HUES6 (cell line): ENCODE measurements at regions not wholly inside any gene's neighbourhood (a gene's known extent, or its start where the extent isn't known, plus 50 kb on each side); places are given as distances from the start of the nearest gene placed in this dataset.

ENCODE experiments used
- H3K27ac ChIP-seq: 2 replicates; pipeline ENCODE4 v1.7.0; 2013; ENCODE audit warnings: low read depth, mild to moderate bottlenecking, low read length, inconsistent platforms
- H3K27me3 ChIP-seq: 2 replicates; pipeline ENCODE4 v1.6.1; 2013; ENCODE audit warnings: low read length; ENCODE audit not compliant: control insufficient read depth, insufficient read depth
- H3K36me3 ChIP-seq: 2 replicates; pipeline ENCODE4 v1.6.1; 2013; ENCODE audit warnings: low read length; ENCODE audit not compliant: control insufficient read depth, insufficient read depth
- H3K4me1 ChIP-seq: 2 replicates; pipeline ENCODE4 v1.6.1; 2013; ENCODE audit warnings: low read length; ENCODE audit not compliant: control insufficient read depth, insufficient read depth
- H3K4me3 ChIP-seq: 2 replicates; pipeline ENCODE4 v1.5.1; 2013; ENCODE audit warnings: low read depth, low read length
- H3K9ac ChIP-seq: one replicate; pipeline ENCODE4 v1.6.1; 2013; ENCODE audit warnings: mild to moderate bottlenecking, low read length
- H3K9me3 ChIP-seq: 2 replicates; pipeline ENCODE4 v1.6.1; 2013; ENCODE audit warnings: low read depth, low read length; ENCODE audit not compliant: control insufficient read depth, insufficient read depth

DNA sequence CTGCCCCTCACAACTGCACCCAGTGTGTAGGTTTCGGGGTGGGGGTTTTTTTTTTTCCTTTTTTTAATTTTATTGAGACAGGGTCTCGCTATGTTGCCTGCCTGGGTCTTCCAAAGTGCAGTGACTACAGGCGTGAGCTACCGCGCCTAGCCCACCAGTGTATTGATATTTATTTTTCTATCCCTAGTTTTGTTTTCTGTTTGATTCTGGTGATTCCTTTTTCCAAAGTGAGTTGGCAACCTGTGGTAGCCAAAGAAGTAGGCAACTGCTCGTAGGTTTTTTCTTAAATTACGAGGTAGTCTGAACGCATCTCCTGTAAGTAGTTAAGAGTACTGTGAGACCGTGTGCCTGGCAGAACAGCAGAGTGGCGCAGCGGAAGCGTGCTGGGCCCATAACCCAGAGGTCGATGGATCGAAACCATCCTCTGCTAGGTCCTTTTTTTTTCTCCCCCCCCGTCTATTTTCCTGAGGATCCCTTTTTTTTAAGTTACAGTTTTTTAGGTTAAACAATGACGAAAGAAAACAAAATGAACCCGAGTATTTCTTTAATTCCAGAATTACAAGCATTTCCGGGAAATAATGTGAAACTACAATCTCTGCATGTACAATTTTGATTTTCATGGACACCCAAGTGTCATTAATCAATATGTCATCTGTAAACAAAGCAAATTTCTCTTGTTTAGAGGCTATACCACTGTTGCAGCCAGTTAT is 78.7 kb upstream of the BTN3A2 start:
- Histone ChIP-seq H3K9ac (peak overlapping the region; percentile 96), H3K27me3 (no peaks in the 10 kb centered on the region), H3K4me3 (peak overlapping the region; percentile 64), H3K4me1 (no peaks in the 10 kb centered on the region), H3K9me3 (peaks cover 8% of the 10 kb centered on the region), H3K36me3 (no peaks in the 10 kb centered on the region), H3K27ac (peak overlapping the region; percentile 88)

DNA sequence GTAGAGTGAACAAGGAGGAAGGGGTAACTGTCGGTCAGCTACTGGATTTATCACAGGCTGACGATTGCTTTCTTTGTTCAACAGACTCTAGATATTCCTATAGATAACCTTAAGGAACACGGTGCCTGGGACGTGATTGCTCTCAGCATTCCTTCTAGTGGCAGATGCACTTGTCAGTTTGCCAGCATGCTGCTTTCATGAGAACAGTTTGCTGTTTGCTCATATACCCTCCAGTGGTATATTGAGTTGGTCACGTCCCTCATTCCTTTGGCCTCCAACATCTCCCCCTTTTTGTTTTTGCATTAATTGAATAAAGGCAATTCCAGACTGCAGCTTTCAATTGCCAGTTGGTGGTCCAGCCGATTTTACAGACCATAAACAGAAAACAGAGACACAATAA is 76.8 kb upstream of the BTN3A2 start:
- H3K9ac ChIP-seq, result no peak overlapping the region
- H3K9me3 ChIP-seq, result peaks cover 8% of the 10 kb centered on the region
- no peak overlapping the region for H3K4me3 ChIP-seq
- no peaks in the 10 kb centered on the region for H3K27me3 ChIP-seq
- no peak overlapping the region for H3K27ac ChIP-seq
- H3K4me1 ChIP-seq, result no peaks in the 10 kb centered on the region
- no peaks in the 10 kb centered on the region for H3K36me3 ChIP-seq

DNA sequence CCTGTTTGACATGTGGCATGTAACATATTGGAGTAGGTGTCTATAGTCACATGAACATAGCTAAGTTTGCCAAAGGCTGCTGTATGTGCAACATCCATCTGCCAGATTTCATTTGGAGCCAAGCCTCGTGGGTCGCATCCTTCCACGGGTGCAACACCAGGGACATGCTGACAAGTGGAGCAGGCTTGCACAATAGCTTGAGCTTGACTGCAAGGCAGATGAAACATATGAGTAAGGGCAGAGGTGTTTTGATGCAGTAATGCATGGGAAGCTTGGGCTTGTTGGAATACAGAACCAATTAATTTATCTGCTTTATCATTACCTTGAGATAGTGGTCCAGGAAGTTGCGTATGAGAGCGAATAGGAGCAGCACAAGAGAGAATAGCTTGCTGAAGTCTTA is 74.1 kb upstream of the BTN3A2 start:
- Histone ChIP-seq H3K27me3 (no peaks in the 10 kb centered on the region), H3K9ac (no peak overlapping the region), H3K27ac (no peak overlapping the region), H3K4me3 (no peak overlapping the region), H3K4me1 (no peaks in the 10 kb centered on the region), H3K36me3 (no peaks in the 10 kb centered on the region), H3K9me3 (peaks cover 8% of the 10 kb centered on the region)

DNA sequence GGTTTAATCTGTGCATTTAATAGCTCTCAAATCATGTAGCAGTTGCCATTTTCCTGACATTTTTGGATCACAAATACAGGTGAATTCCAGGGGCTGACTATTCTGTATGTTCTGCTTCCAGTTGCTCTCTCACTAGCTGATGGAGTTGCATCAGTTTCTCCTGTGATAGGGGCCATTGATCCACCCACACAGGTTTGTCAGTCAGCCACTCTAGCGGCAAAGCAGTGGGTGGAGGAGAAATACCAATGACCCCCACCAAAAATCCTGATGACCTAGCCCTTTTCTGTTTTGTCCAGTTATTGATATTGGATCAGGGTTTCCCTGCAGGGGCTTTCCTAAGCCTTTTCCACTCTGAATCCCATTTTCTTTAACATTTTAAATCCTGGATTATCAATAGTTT is 72.3 kb upstream of the BTN3A2 start:
- no peak overlapping the region for H3K9ac ChIP-seq
- H3K4me1 ChIP-seq, result no peaks in the 10 kb centered on the region
- no peak overlapping the region for H3K4me3 ChIP-seq
- H3K27me3 ChIP-seq, result no peaks in the 10 kb centered on the region
- no peak overlapping the region for H3K27ac ChIP-seq
- H3K9me3 ChIP-seq, result peaks cover 5% of the 10 kb centered on the region
- H3K36me3 ChIP-seq, result no peaks in the 10 kb centered on the region

DNA sequence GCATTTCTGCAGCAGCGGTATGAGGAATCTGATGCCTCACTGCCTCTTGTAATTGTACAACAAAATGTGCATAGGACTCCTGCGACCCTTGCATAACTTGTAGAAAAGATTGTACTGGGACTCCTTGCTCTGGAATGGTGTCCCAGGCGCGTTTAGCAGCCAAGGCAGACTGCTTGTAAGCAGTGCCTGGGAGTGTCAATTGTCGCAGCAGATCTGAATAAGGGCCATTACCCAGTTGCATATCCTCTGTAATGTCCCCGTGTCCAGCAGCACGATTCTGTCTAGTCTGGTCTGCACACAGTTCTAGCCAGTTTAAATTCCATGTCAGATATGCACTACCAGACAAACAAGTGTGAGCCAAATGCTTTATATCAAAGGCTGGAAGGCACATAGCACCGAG is 70.7 kb upstream of the BTN3A2 start:
- Histone ChIP-seq H3K27ac (no peak overlapping the region), H3K9me3 (no peaks in the 10 kb centered on the region), H3K27me3 (no peaks in the 10 kb centered on the region), H3K4me1 (peaks cover 2% of the 10 kb centered on the region; the same call in 1 of the 2 replicates), H3K36me3 (no peaks in the 10 kb centered on the region), H3K4me3 (no peak overlapping the region), H3K9ac (no peak overlapping the region)

DNA sequence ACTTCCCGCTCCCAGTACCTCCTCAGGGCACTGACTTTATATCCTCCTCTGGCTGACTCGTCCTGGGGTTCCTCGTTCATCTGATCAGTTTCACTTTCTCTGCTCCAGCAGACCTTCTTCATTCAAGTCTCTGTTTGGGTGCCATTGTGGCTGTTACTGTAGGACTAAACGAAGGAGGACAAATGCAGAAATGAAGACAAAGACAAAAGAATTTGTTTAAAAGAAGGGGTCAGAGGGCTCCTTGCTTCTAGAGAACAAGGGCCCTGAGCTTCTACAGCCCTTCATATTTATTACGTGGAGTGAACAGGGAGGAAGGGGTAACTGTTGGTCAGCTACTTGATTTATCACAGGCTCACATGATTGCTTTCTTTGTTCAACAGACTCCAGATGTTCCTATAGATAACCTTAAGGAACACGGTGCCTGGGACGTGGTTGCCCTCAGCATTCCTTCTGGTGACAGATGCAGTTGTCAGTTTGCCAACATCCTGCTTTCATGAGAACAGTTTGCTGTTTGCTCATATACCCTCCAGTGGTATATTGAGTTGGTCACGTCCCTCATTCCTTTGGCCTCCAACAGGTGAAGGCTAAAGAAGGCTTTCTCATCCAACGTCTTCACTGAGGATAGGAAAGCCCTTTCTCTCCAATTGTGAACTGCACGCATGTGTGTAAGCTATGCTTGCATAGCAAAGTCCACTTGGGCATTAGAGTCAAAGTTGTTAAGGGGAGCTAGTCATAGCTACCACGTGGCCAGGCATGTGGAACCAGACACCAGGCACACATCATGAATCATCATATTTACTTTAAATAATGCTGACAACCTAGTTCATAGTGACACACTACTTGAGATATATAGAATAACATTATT is 69.1 kb upstream of the BTN3A2 start:
- Histone ChIP-seq H3K9ac (no peak overlapping the region), H3K27me3 (no peaks in the 10 kb centered on the region), H3K9me3 (no peaks in the 10 kb centered on the region), H3K36me3 (no peaks in the 10 kb centered on the region), H3K4me3 (no peak overlapping the region), H3K27ac (no peak overlapping the region), H3K4me1 (peaks cover 2% of the 10 kb centered on the region; the same call in 1 of the 2 replicates)

DNA sequence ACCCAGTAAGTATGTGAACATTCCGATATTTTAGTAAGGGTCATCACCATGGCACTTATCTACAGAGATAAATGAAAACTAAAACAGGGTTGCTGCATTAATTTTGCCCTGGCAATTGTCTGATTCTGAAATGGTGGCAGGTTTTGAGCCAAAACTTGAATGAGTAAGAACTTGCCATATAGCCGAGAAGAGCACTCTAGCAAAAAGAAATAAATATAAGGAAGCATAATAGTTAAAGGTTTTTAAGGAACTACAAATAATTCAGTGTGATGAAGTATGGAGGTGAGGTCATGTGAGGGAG is 68.5 kb upstream of the BTN3A2 start:
- H3K27ac ChIP-seq, result no peak overlapping the region

DNA sequence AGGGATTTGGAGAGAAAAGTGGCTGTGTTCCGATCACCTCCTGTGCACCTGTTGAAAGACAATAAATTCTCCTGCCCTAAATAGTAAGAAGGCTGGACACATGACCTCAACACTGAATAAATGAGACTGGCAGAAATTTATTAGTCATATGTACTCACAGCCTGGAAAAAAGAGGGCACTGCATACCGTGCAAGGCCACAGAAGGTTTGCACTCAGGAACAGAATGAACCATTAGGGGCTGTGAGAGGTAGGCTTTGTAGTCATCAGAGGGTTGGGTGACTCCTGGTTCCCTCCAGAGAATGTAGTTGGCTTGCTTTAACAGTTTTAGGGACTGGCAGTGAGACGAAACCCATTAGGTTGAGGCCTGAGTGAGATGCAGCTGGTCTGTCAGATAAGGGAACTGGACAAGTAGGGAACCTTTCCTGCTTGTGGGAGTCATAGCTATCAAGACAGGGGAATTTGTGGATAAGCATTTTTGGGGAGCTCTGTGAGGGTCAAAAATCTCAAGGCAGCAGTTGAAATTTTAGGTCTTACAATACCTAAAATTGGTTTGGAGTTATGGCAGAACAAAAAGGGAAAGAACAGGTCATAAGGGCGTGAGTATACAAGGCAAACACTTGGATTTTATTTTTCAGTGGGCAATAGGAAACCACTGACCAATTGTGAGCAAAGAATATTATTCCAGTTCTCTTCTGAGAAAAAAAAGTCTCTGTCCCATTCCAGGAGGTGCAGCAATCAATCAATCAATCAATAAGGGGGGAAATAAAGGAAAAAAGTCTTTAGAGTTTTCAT is 67.9 kb upstream of the BTN3A2 start:
- Histone ChIP-seq H3K36me3 (no peaks in the 10 kb centered on the region), H3K4me1 (peaks cover 2% of the 10 kb centered on the region; the same call in 1 of the 2 replicates), H3K4me3 (no peak overlapping the region), H3K9ac (no peak overlapping the region), H3K9me3 (no peaks in the 10 kb centered on the region), H3K27ac (no peak overlapping the region), H3K27me3 (no peaks in the 10 kb centered on the region)

More for the DNA sequence above, 68.5 kb upstream of the BTN3A2 start:
- Histone ChIP-seq H3K36me3 (no peaks in the 10 kb centered on the region), H3K9me3 (no peaks in the 10 kb centered on the region), H3K9ac (no peak overlapping the region), H3K4me1 (peaks cover 2% of the 10 kb centered on the region; the same call in 1 of the 2 replicates), H3K27me3 (no peaks in the 10 kb centered on the region), H3K4me3 (no peak overlapping the region)

DNA sequence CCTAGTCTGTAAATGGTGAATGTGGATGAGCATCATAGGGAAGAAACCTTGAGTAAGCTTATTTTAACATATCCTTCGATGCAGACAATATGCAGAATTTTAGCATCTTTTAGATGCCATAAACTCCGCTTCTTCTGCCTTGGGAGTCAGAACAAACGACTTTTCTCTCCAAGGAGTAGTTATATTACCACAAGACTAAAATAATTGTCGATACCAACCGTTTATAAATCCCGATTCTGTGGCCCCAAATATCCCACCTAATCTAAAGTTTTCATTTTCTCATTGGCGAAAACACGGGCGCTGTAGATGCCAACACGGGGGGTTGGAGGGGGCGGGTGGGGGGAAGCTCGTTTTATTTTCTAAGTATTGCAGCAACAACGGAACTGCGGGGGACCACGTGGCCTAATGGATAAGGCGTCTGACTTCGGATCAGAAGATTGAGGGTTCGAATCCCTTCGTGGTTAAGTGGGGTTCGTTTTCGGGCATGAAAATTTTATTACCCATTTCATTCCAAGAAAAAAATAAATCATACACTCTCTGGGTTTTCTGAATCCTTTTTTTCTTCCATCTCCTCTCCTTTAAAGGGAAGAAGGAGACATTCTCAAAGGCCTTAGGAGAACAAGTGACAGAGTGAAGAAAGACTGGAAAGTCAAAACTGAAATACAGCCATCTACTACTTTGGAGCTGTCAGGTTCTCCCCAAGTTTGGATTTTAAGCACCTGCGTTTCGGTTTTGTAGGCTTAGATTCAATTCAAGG is 65.5 kb upstream of the BTN3A2 start:
- H3K4me3 ChIP-seq, result peak overlapping the region; percentile 79
- no peaks in the 10 kb centered on the region for H3K27me3 ChIP-seq
- no peaks in the 10 kb centered on the region for H3K36me3 ChIP-seq
- no peak overlapping the region for H3K27ac ChIP-seq
- no peaks in the 10 kb centered on the region for H3K9me3 ChIP-seq
- peak overlapping the region; percentile 32 for H3K9ac ChIP-seq
- H3K4me1 ChIP-seq, result peaks cover 2% of the 10 kb centered on the region; the same call in 1 of the 2 replicates

DNA sequence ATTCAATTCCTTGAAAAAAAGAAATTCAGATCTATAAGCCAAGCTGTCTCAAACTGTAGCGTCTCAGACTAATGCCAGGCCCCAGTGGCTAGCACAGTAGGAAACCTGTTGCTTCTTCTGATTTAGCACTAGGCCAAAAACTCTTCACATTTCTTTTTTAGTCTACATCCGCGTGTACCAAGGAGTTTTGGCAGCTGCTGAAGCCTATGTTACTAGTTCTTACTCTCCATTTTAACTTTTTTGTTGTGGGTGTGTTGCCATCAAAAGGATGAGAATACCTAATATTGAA is 65.0 kb upstream of the BTN3A2 start:
- H3K36me3 ChIP-seq, result no peaks in the 10 kb centered on the region
- peak overlapping the region; percentile 79 for H3K4me3 ChIP-seq
- H3K9ac ChIP-seq, result no peak overlapping the region
- H3K4me1 ChIP-seq, result peaks cover 2% of the 10 kb centered on the region; the same call in 1 of the 2 replicates
- H3K27ac ChIP-seq, result no peak overlapping the region
- no peaks in the 10 kb centered on the region for H3K27me3 ChIP-seq
- H3K9me3 ChIP-seq, result no peaks in the 10 kb centered on the region
